Omental fat pad (tissue), 3 donors: ENCODE measurements at regions not wholly inside any gene's neighbourhood (a gene's known extent, or its start where the extent isn't known, plus 50 kb on each side); places are given as distances from the start of the nearest gene placed in this dataset.
"Not testable (repeated sequence)": the region's sequence is repeated elsewhere in the genome, so short reads cannot be mapped to it uniquely, and the experiment has no call there.

ENCODE experiments used
- ATAC-seq: fragments of 150-250 bp; one replicate; pipeline ENCODE4 v1.9.1; 2016; ENCODE audit warnings: mild to moderate bottlenecking, moderate library complexity; ENCODE audit not compliant: low FRiP score
- DNase-seq: peaks from one replicate; pipeline ENCODE4 v3.0.0-alpha.2; 2019; ENCODE audit warnings: low spot score
- TF ChIP-seq, protein P1 (sequence below), 3 donors: fragments of 450-650 bp; IDR thresholded peaks; one replicate each; pipeline ENCODE4 v1.5.1; 2016 to 2017; ENCODE audit warnings: antibody characterized with exemption in 3 of 3, mild to moderate bottlenecking in 3 of 3, moderate library complexity in 2 of 3

DNA sequence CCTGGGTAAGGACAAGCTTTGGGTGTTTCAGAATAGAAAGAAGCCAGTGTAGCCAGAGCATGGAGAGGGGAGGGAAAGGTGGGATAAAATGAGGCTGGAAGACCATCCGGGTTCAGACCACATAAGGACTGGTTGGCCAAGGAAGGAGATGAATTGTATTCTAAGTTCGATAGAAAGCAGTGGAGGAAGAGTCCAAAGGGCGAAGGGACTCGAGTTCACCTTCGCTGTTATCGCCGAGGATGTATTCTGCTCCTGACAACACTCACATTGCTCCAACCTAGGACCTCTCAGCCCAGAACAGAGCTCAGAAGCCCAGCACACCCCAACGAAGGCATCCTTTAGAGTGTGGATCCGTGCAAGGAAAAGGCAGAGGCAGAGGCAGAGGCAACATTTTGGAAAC lies 133.1 kb upstream of the EPB41L4A start:
- DNase-seq = no peak
- TF ChIP-seq, protein P1, sequence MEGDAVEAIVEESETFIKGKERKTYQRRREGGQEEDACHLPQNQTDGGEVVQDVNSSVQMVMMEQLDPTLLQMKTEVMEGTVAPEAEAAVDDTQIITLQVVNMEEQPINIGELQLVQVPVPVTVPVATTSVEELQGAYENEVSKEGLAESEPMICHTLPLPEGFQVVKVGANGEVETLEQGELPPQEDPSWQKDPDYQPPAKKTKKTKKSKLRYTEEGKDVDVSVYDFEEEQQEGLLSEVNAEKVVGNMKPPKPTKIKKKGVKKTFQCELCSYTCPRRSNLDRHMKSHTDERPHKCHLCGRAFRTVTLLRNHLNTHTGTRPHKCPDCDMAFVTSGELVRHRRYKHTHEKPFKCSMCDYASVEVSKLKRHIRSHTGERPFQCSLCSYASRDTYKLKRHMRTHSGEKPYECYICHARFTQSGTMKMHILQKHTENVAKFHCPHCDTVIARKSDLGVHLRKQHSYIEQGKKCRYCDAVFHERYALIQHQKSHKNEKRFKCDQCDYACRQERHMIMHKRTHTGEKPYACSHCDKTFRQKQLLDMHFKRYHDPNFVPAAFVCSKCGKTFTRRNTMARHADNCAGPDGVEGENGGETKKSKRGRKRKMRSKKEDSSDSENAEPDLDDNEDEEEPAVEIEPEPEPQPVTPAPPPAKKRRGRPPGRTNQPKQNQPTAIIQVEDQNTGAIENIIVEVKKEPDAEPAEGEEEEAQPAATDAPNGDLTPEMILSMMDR (IDR thresholded peaks at IDR 0.05) = no peak
- no peak for ATAC-seq

DNA sequence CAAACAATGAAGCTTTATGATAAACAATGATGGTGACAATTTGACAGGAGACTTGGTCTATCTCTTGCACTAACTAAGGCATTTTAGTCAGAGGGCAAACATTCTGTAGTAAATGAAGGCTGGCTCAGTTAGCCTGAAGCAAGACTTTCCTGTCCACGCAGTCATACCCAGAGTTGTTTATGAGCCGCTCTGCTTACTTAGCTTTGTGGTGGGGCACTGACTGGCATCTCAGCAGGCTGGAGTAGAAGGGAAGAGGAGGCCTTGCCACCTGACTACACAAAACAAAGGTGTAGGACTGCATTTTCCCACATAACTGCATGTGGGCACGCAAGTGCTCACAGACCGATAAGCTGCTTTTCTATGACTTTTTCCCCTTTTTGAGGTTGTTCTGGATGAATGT lies 133.7 kb upstream of the EPB41L4A start:
- TF ChIP-seq, protein P1 (IDR thresholded peaks at IDR 0.05) = no peak
- no peak for ATAC-seq
- no peak for DNase-seq

DNA sequence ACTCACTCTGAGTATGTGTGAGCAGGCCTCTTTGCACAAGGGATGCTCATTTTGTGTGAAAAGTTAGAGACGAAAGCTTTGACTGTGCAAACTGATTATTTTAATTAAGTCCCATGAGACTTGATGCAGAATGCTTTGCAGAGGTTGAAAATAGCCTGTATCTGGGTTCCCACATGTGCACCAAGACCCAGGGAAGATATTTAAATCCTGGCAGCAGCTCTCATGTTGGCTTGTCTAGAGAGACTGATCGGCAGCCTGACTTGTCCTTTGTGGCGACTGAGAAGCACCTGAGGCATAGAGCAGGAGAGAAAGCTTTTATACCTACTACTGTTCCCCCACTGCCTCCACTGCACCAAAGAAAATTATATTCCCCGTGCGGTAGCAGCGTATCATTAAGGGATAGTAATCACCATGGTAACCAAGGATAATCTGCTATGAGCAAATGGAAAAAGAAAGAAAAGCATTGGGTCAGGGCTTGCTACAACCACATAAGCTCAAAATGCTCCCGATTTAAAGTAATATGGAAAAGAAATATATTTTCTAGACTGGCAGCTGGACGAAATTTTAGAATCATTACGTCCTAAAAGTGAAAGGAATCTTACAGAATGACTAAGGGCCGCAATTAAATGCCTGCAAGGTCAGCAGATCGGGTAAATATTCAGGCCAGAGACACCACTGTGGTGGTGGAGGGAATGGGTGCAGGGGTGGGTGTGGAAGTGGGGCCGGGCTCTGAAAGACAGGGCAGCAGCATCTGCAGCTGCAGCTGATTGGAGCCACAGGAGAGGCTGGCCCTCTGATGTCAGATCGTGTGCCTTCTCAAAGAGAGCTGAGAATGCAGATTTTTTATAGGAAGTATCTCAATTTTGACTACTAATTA lies 135.3 kb upstream of the EPB41L4A start:
- TF ChIP-seq, protein P1 (IDR thresholded peaks at IDR 0.05) = no peak
- DNase-seq = no peak
- no peak for ATAC-seq

DNA sequence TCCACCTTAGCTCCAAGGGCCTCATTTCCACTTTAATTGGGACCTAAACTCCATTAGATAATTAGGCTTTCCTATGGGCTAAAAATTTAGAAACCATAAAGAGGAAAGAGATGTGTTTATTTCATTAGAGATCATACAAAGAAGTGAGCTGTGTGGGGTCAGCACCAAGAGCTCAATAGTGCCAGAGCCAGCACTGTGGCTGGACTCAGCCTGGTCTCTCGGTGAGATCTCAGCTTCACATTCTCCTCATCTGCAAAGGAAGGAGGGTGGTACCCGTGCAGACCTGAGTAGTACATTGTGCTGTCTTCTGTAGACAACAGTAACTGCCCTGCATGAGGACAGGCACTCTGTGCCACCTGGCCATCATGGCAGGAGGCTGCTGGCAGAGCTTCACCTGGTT lies 136.1 kb upstream of the EPB41L4A start:
- TF ChIP-seq, protein P1 (IDR thresholded peaks at IDR 0.05) = no peak

DNA sequence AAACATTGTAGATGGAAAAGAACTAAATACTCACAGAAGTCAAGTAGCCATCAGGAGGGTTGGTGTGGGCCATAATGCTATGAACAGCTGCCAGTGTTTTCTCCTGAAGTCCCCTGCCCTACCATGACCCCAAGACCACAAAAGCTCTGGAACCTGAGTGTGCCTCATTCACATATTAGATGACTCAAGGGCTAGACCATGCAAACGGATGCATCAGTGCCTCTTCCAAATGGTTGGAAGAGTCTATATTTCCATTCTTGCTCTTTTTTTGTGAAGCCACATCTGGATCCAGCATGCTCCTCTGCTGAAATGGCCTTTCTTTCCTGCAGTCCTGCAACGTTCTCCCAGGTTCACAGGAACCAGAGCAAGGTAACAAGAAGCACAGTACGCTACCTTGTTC lies 136.6 kb upstream of the EPB41L4A start:
- TF ChIP-seq, protein P1 (IDR thresholded peaks at IDR 0.05) = no peak
- DNase-seq = no peak
- ATAC-seq = no peak

More for the DNA sequence above, 136.1 kb upstream of the EPB41L4A start:
- ATAC-seq = no peak
- no peak for DNase-seq

DNA sequence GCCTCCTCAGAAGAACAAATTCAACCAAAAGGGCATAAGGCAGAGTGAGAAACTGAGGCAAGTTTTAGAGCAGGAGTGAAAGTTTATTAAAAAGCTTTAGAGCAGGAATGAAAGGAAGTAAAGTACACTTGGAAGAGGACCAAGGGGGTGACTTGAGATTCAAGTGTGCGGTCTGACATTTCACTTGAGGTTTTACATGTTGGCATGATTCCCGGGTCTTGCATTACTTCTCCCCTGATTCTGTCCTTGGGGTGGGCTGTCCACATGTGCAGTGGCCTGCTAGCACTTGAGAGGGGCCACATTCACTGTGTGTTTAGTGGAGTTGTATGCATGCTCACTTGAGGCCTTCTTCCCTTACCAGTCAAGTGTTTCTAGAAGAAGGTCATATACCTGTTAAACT lies 140.4 kb upstream of the EPB41L4A start:
- DNase-seq, ATAC-seq: not testable (repeated sequence)

DNA sequence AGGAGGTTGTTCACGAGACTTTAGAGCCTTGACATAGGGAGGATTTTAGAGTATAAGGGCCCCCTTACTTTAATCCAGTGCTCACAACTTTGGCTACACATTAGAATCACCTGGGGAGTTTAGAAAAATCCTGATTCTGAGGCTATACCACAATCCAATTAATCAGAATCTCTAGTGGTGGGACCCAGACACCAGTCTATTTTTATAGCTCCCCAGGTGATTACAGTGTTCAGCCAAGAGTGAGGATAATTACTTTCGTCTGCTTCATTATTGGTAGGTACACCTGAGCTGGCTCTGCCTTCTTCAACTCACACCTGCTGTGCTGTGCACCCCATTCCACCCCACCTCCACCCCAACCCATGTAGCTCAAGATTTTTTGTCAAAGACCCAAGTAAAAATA lies 141.3 kb upstream of the EPB41L4A start:
- no peak for DNase-seq
- TF ChIP-seq, protein P1 (IDR thresholded peaks at IDR 0.05) = no peak
- no peak for ATAC-seq
